Fibroblast of lung (primary cell): ENCODE measurements at regions not wholly inside any gene's neighbourhood (a gene's known extent, or its start where the extent isn't known, plus 50 kb on each side); places are given as distances from the start of the nearest gene placed in this dataset.

Source experiments
- DNase-seq, 2 donors: peaks; one replicate each; pipeline versions ENCODE4 v3.0.0 to v3.0.0-alpha.2; 2010; ENCODE audit warnings: low read depth in 2 of 2
- H2AFZ ChIP-seq: 2 replicates; pipeline ENCODE4 v1.5.1; 2012; ENCODE audit warnings: low read length, control low read depth, inconsistent platforms
- H3K27ac ChIP-seq: 2 replicates; pipeline ENCODE4 v1.5.1; 2011; ENCODE audit warnings: low read length, control low read depth; ENCODE audit not compliant: insufficient read depth
- H3K27me3 ChIP-seq: 2 replicates; pipeline ENCODE4 v1.5.1; 2011; ENCODE audit warnings: mild to moderate bottlenecking, low read length; ENCODE audit not compliant: control insufficient read depth, insufficient read depth
- H3K36me3 ChIP-seq: 2 replicates; pipeline ENCODE4 v1.5.1; 2011; ENCODE audit warnings: low read length; ENCODE audit not compliant: control insufficient read depth, insufficient read depth
- H3K4me1 ChIP-seq: 2 replicates; pipeline ENCODE4 v1.5.1; 2011; ENCODE audit warnings: low read length; ENCODE audit not compliant: control insufficient read depth, insufficient read depth; ENCODE audit errors: extremely low read depth
- H3K4me2 ChIP-seq: 2 replicates; pipeline ENCODE4 v1.5.1; 2011; ENCODE audit warnings: low read length, control low read depth; ENCODE audit not compliant: insufficient read depth; ENCODE audit errors: extremely low read depth
- H3K4me3 ChIP-seq, 4 experiments: fragments of 200-600 bp in 1 of 4; sonication (generic) in 1 of 4; replicated peaks in 1 of 4; 2 replicates each; pipeline ENCODE4 v1.5.1; 2011 to 2016; ENCODE audit warnings: low read length in 4 of 4, low read depth in 3 of 4, mild to moderate bottlenecking in 3 of 4, control low read depth in 2 of 4, inconsistent platforms in 1 of 4, mixed read lengths in 1 of 4; ENCODE audit not compliant: insufficient read depth in 1 of 4; ENCODE audit errors: control extremely low read depth in 1 of 4
- H3K79me2 ChIP-seq: 2 replicates; pipeline ENCODE4 v1.5.1; 2012; ENCODE audit warnings: mild to moderate bottlenecking, low read length, inconsistent platforms; ENCODE audit not compliant: control insufficient read depth, insufficient read depth
- H3K9ac ChIP-seq: 2 replicates; pipeline ENCODE4 v1.5.1; 2011; ENCODE audit warnings: mild to moderate bottlenecking, low read length, control low read depth; ENCODE audit not compliant: insufficient read depth
- H3K9me3 ChIP-seq: 2 replicates; pipeline ENCODE4 v1.5.1; 2012; ENCODE audit warnings: low read depth, low read length; ENCODE audit not compliant: control insufficient read depth, insufficient read depth
- H4K20me1 ChIP-seq: 2 replicates; pipeline ENCODE4 v1.5.1; 2011; ENCODE audit warnings: low read length; ENCODE audit not compliant: control insufficient read depth, insufficient read depth; ENCODE audit errors: extremely low read depth
- CTCF ChIP-seq, 2 donors: IDR thresholded peaks in 1 of 2; conservative IDR thresholded peaks in 1 of 2; 1 replicate in 1 of 2; 2 replicates in 1 of 2; pipeline ENCODE4 v1.5.1; 2011 to 2012; ENCODE audit warnings: low read length in 2 of 2, control low read depth in 1 of 2, inconsistent platforms in 1 of 2, low read depth in 1 of 2, mild to moderate bottlenecking in 1 of 2
- EZH2 ChIP-seq: IDR thresholded peaks from 2 replicates; pipeline ENCODE4 v1.5.1; 2012; ENCODE audit warnings: low read length, control low read depth, mild to moderate bottlenecking; ENCODE audit errors: missing control alignments

DNA sequence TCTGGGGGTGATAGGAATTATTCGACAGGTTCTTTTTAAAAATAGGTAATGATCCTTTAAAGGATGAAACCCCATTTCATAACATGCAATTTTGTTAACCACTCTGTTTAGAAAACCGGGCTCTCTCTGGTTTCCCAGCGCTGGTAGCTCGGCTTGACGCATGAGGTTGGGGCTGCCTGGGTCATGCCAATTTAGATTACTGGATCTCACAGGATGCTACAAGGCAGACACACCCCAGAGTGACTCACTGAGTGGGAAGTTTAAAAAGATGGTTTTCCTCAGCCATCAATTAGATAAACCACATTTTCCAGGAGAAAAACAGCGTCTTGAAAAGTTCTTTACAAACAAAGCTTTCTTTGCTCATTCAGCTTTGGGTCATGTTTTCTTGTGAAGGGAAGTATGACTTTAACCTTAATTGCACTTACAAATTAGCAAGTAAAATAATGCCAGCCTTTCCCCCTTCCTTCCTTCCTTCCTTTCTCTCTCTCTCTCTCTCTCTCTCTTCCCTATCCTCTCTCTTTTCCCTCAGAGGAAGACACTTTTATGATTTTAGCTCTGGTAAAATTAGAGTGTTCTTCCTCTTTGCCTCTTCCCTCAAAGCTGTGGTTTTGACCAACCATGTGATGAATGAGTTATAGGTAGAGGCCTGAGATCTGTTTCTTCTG, 99.8 kb downstream of the EPDR1 start:
- H3K36me3 ChIP-seq = no peaks in the 10 kb centered on the region
- H4K20me1 ChIP-seq = no peaks in the 10 kb centered on the region
- H3K27ac ChIP-seq = no peak overlapping the region
- TF ChIP-seq CTCF (conservative IDR thresholded peaks at IDR 0.05 in 1 of 2, IDR thresholded peaks at IDR 0.05 in 1 of 2; ENCODE audit: low read depth in 1 of 2, low read length in 2 of 2) (no peak), EZH2 (no peak)
- no peaks in the 10 kb centered on the region for H3K9me3 ChIP-seq
- H3K79me2 ChIP-seq = no peaks in the 10 kb centered on the region
- no peak overlapping the region for H3K9ac ChIP-seq
- no peaks in the 10 kb centered on the region for H3K27me3 ChIP-seq
- no peak overlapping the region for H3K4me2 ChIP-seq
- H2AFZ ChIP-seq = no peak overlapping the region
- no peaks in the 10 kb centered on the region for H3K4me1 ChIP-seq
- peak in 1 of 2 donors; percentile 78 for DNase-seq
- H3K4me3 ChIP-seq = no peak overlapping the region

GRCh38 chr7:38021892-38022291, 101.5 kb downstream of the EPDR1 start:
- Histone ChIP-seq H3K9ac (no peak overlapping the region), H3K79me2 (no peaks in the 10 kb centered on the region), H3K4me2 (no peak overlapping the region), H3K27me3 (no peaks in the 10 kb centered on the region), H3K36me3 (no peaks in the 10 kb centered on the region), H4K20me1 (no peaks in the 10 kb centered on the region), H2AFZ (no peak overlapping the region), H3K9me3 (no peaks in the 10 kb centered on the region), H3K27ac (no peak overlapping the region), H3K4me3 (no peak overlapping the region), H3K4me1 (no peaks in the 10 kb centered on the region)
- TF ChIP-seq CTCF (conservative IDR thresholded peaks at IDR 0.05 in 1 of 2, IDR thresholded peaks at IDR 0.05 in 1 of 2; ENCODE audit: low read depth in 1 of 2, low read length in 2 of 2) (no peak), EZH2 (no peak)
- DNase-seq = no peak

- Histone ChIP-seq H3K9ac (no peak overlapping the region), H3K79me2 (no peaks in the 10 kb centered on the region), H2AFZ (no peak overlapping the region), H3K9me3 (no peaks in the 10 kb centered on the region), H3K4me2 (no peak overlapping the region), H3K27ac (no peak overlapping the region), H3K36me3 (no peaks in the 10 kb centered on the region), H3K27me3 (no peaks in the 10 kb centered on the region), H3K4me3 (no peak overlapping the region), H3K4me1 (no peaks in the 10 kb centered on the region), H4K20me1 (no peaks in the 10 kb centered on the region)
- no peak for DNase-seq
- TF ChIP-seq CTCF (conservative IDR thresholded peaks at IDR 0.05 in 1 of 2, IDR thresholded peaks at IDR 0.05 in 1 of 2; ENCODE audit: low read depth in 1 of 2, low read length in 2 of 2) (no peak), EZH2 (no peak)
Measured at GRCh38 chr7:38025815-38026214, 105.4 kb downstream of the EPDR1 start.
